H1 (cell line): ENCODE measurements at regions not wholly inside any gene's neighbourhood (a gene's known extent, or its start where the extent isn't known, plus 50 kb on each side); places are given as distances from the start of the nearest gene placed in this dataset.
A peak's percentile ranks its signal among the peaks of the same experiment; 100 is the strongest.

Experiments used
- CTCF ChIA-PET: fragments of 300-600 bp; sonication (Branson Sonifier 250); formaldehyde crosslinking; loops from one replicate; lab custom pipeline; 2021; ENCODE audit not compliant: partially characterized antibody; lab: Charles Lee
- POLR2A ChIA-PET: fragments of 300-600 bp; sonication (Branson Sonifier 250); formaldehyde crosslinking; loops from one replicate; lab custom pipeline; 2021; ENCODE audit warnings: inconsistent platforms; ENCODE audit not compliant: partially characterized antibody; lab: Charles Lee
- DNase-seq, 2 experiments: peaks; one replicate each; pipeline versions ENCODE4 v3.0.0 to v3.0.0-alpha.2; 2010 to 2022; ENCODE audit warnings: low spot score in 2 of 2, low read depth in 1 of 2, mixed read lengths in 1 of 2
- FAIRE-seq: peaks from 2 replicates; lab custom pipeline; 2011; peaks lifted over from hg19 to GRCh38; lab: Jason Lieb, UNC
- H2AFZ ChIP-seq: 2 replicates; pipeline ENCODE4 v1.8.1; 2012; ENCODE audit warnings: low read length, inconsistent platforms
- H2AK5ac ChIP-seq: 2 replicates; pipeline ENCODE4 v1.6.1; 2013; ENCODE audit warnings: low read depth, low read length
- H2BK120ac ChIP-seq: replicated peaks from 2 replicates; pipeline ENCODE3; 2013; ENCODE audit warnings: low read depth, low read length, inconsistent platforms
- H2BK12ac ChIP-seq: 2 replicates; pipeline ENCODE4 v1.6.1; 2013; ENCODE audit warnings: low read depth, low read length
- H2BK15ac ChIP-seq: 2 replicates; pipeline ENCODE4 v1.6.1; 2013; ENCODE audit warnings: low read length
- H2BK20ac ChIP-seq: 2 replicates; pipeline ENCODE4 v1.6.1; 2013; ENCODE audit warnings: low read length
- H2BK5ac ChIP-seq: 2 replicates; pipeline ENCODE4 v1.6.1; 2013; ENCODE audit warnings: low read depth, low read length
- H3K14ac ChIP-seq: 2 replicates; pipeline ENCODE4 v1.6.1; 2013; ENCODE audit warnings: inconsistent platforms; ENCODE audit not compliant: insufficient read length
- H3K18ac ChIP-seq: 2 replicates; pipeline ENCODE4 v1.6.1; 2013; ENCODE audit warnings: low read length; ENCODE audit errors: extremely low read depth
- H3K23ac ChIP-seq: 2 replicates; pipeline ENCODE4 v1.6.1; 2013; ENCODE audit warnings: inconsistent platforms; ENCODE audit not compliant: insufficient read length
- H3K23me2 ChIP-seq: 2 replicates; pipeline ENCODE4 v1.6.1; 2013; ENCODE audit warnings: low read depth, low read length
- H3K27ac ChIP-seq: 2 replicates; pipeline ENCODE4 v1.6.1; 2011; ENCODE audit warnings: low read depth, low read length, inconsistent platforms
- H3K27me3 ChIP-seq, 4 experiments: replicated peaks in 1 of 4; 1 replicate in 1 of 4; 2 replicates in 3 of 4; pipeline versions ENCODE4 v1.6.1 to v1.8.1; 2011 to 2013; ENCODE audit warnings: low read length in 3 of 4, mild to moderate bottlenecking in 3 of 4, inconsistent platforms in 2 of 4, mixed read lengths in 2 of 4, moderate library complexity in 1 of 4; ENCODE audit not compliant: control insufficient read depth in 3 of 4, insufficient read depth in 3 of 4; ENCODE audit errors: extremely low read depth in 1 of 4
- H3K36me3 ChIP-seq, 4 experiments: 2 replicates each; pipeline versions ENCODE4 v1.6.1 to v1.8.1; 2011 to 2013; ENCODE audit warnings: mild to moderate bottlenecking in 4 of 4, low read length in 3 of 4, moderate library complexity in 2 of 4, control low read depth in 1 of 4, inconsistent platforms in 1 of 4; ENCODE audit not compliant: insufficient read depth in 4 of 4, control insufficient read depth in 2 of 4
- H3K4ac ChIP-seq: replicated peaks from 2 replicates; pipeline ENCODE3; 2013; ENCODE audit warnings: low read length, low read depth, mixed read lengths, inconsistent platforms; ENCODE audit not compliant: insufficient read length
- H3K4me1 ChIP-seq, 4 experiments: replicated peaks in 1 of 4; 1 replicate in 1 of 4; 2 replicates in 3 of 4; pipeline versions ENCODE4 v1.6.1 to v1.8.1; 2011 to 2013; ENCODE audit warnings: low read length in 3 of 4, inconsistent platforms in 2 of 4, mixed read lengths in 1 of 4; ENCODE audit not compliant: insufficient read depth in 4 of 4, control insufficient read depth in 3 of 4
- H3K4me2 ChIP-seq, 2 experiments: 2 replicates each; pipeline versions ENCODE4 v1.6.1 to v1.8.1; 2011 to 2013; ENCODE audit warnings: low read depth in 2 of 2, low read length in 2 of 2, control low read depth in 1 of 2, inconsistent platforms in 1 of 2, mild to moderate bottlenecking in 1 of 2; ENCODE audit not compliant: insufficient read depth in 1 of 2
- H3K4me3 ChIP-seq, 4 experiments: fragments of 200-600, 300-600 bp in 1 of 4; sonication (generic), shearing (Covaris generic), sonication (Bioruptor Twin) in 1 of 4; 2 replicates each; pipeline versions ENCODE4 v1.5.1 to v1.8.1; 2011 to 2016; ENCODE audit warnings: low read length in 4 of 4, low read depth in 3 of 4, control low read depth in 2 of 4, inconsistent platforms in 2 of 4, mild to moderate bottlenecking in 2 of 4, mixed read lengths in 1 of 4, moderate library complexity in 1 of 4; ENCODE audit not compliant: insufficient read depth in 2 of 4; ENCODE audit errors: extremely low read depth in 1 of 4
- H3K56ac ChIP-seq: replicated peaks from 2 replicates; pipeline ENCODE3; 2013; ENCODE audit warnings: low read depth, mild to moderate bottlenecking, mixed read lengths, low read length, inconsistent platforms; ENCODE audit not compliant: insufficient read length
- H3K79me1 ChIP-seq: 2 replicates; pipeline ENCODE4 v1.6.1; 2013; ENCODE audit warnings: low read depth, low read length, control low read depth
- H3K79me2 ChIP-seq, 2 experiments: 2 replicates each; pipeline versions ENCODE4 v1.6.1 to v1.8.1; 2012 to 2013; ENCODE audit warnings: low read length in 2 of 2, mild to moderate bottlenecking in 2 of 2, inconsistent platforms in 1 of 2; ENCODE audit not compliant: insufficient read depth in 2 of 2, control insufficient read depth in 1 of 2
- H3K9ac ChIP-seq, 4 experiments: replicated peaks in 1 of 4; 1 replicate in 1 of 4; 2 replicates in 3 of 4; pipeline versions ENCODE4 v1.6.1 to v1.8.1; 2011 to 2013; ENCODE audit warnings: low read depth in 3 of 4, low read length in 3 of 4, control low read depth in 2 of 4, mild to moderate bottlenecking in 2 of 4, moderate library complexity in 2 of 4, inconsistent platforms in 1 of 4; ENCODE audit errors: extremely low read depth in 1 of 4
- H3K9me3 ChIP-seq, 2 experiments: 2 replicates each; pipeline versions ENCODE4 v1.6.1 to v1.8.1; 2012 to 2013; ENCODE audit warnings: mild to moderate bottlenecking in 2 of 2, moderate library complexity in 2 of 2, control low read depth in 1 of 2, inconsistent platforms in 1 of 2, low read depth in 1 of 2, low read length in 1 of 2, mixed read lengths in 1 of 2; ENCODE audit not compliant: insufficient read depth in 2 of 2
- H4K20me1 ChIP-seq, 2 experiments: replicated peaks in 1 of 2; 2 replicates each; pipeline versions ENCODE3 to v1.8.1; 2011 to 2013; ENCODE audit warnings: inconsistent platforms in 2 of 2, low read length in 2 of 2, mild to moderate bottlenecking in 1 of 2; ENCODE audit not compliant: insufficient read depth in 2 of 2, control insufficient read depth in 1 of 2
- H4K5ac ChIP-seq: 2 replicates; pipeline ENCODE4 v1.6.1; 2013; ENCODE audit warnings: low read length, low read depth, mixed read lengths, inconsistent platforms; ENCODE audit not compliant: insufficient read length
- H4K8ac ChIP-seq: 2 replicates; pipeline ENCODE4 v1.8.0; 2013; ENCODE audit warnings: mild to moderate bottlenecking, moderate library complexity, low read length, inconsistent platforms; ENCODE audit not compliant: insufficient read depth; ENCODE audit errors: extremely low read depth
- H4K91ac ChIP-seq: replicated peaks from 2 replicates; pipeline ENCODE3; 2013; ENCODE audit warnings: low read length, mixed read lengths, inconsistent platforms; ENCODE audit not compliant: insufficient read length
- BCL11A ChIP-seq, 2 experiments: IDR thresholded peaks; one replicate each; pipeline ENCODE4 v1.6.1; 2011; ENCODE audit warnings: low read depth in 2 of 2, low read length in 2 of 2, mild to moderate bottlenecking in 2 of 2
- BRCA1 ChIP-seq: IDR thresholded peaks from 2 replicates; pipeline ENCODE4 v1.6.1; 2012; ENCODE audit warnings: low read depth, low read length, improper control_type of control experiment
- CTCF ChIP-seq, 3 experiments: IDR thresholded peaks; 1 replicate in 2 of 3; 2 replicates in 1 of 3; pipeline versions ENCODE4 v1.5.1 to v1.6.1; 2011; ENCODE audit warnings: low read length in 3 of 3, mild to moderate bottlenecking in 3 of 3, inconsistent platforms in 2 of 3, low read depth in 1 of 3, moderate library complexity in 1 of 3; ENCODE audit not compliant: insufficient read depth in 1 of 3; ENCODE audit errors: control extremely low read depth in 1 of 3
- NRF1 ChIP-seq: IDR thresholded peaks from 2 replicates; pipeline ENCODE4 v1.6.1; 2011; ENCODE audit warnings: mild to moderate bottlenecking, low read depth, low read length, improper control_type of control experiment
- RAD21 ChIP-seq, 2 experiments: IDR thresholded peaks in 1 of 2; conservative IDR thresholded peaks in 1 of 2; 2 replicates each; pipeline ENCODE4 v1.6.1; 2011; ENCODE audit warnings: low read depth in 2 of 2, low read length in 2 of 2, improper control_type of control experiment in 1 of 2, inconsistent platforms in 1 of 2, mild to moderate bottlenecking in 1 of 2, moderate library complexity in 1 of 2
- RFX5 ChIP-seq: IDR thresholded peaks from 2 replicates; pipeline ENCODE4 v1.6.1; 2011; ENCODE audit warnings: low read depth, low read length, improper control_type of control experiment, borderline replicate concordance
- WGBS, 2 experiments: shearing (Covaris generic) in 1 of 2; methylation state at CpG; one replicate each; pipeline versions ENCODE4 v1.1.6 to v1.1.7; 2013 to 2015; ENCODE audit warnings: low lambda C conversion rate in 2 of 2, mixed read lengths in 2 of 2, inconsistent platforms in 1 of 2, low coverage in 1 of 2, missing lambda C conversion rate in 1 of 2; ENCODE audit not compliant: insufficient replicate concordance in 2 of 2, insufficient coverage in 1 of 2, insufficient read length in 1 of 2; ENCODE audit errors: extremely low coverage in 1 of 2, missing lambda C conversion rate in 1 of 2; 5-methylcytosine and 5-hydroxymethylcytosine counted together

DNA sequence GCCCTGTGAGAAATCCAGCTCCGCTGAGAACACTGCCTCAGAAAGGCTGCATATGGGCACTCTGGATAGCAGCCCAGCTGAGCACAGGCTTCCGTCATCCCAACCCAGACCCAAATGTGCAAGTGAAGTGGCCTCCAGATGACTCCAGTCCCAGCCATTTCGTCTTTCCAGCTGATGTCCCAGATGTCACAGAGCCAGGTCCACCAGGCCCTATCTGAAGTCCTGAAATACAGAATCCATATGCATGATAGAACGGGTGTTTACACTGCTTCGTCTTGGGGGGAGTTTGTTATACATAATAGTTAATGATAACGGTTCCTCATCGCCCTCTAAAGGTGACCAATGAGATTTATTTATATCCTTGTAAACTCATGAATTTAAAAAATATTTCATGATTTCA lies 72.6 kb upstream of the TRIM2 start:
- Histone ChIP-seq H2BK15ac (no peak overlapping the region), H3K4me2 (no peak overlapping the region), H4K20me1 (no peaks in the 10 kb centered on the region), H3K4me1 (peaks cover 0 to 4% (median 4%) of the 10 kb centered on the region in 4 experiments; a peak in 3 of 7 replicates), H2BK12ac (no peak overlapping the region), H3K36me3 (no peaks in the 10 kb centered on the region), H3K14ac (no peak overlapping the region), H2AFZ (peak overlapping the region; percentile 48; the same call in 1 of the 2 replicates), H2AK5ac (no peak overlapping the region), H3K27me3 (no peaks in the 10 kb centered on the region), H3K23ac (no peak overlapping the region), H2BK5ac (no peak overlapping the region), H2BK120ac (no peak overlapping the region), H3K18ac (no peak overlapping the region), H3K9ac (no peak overlapping the region), H4K5ac (no peak overlapping the region), H2BK20ac (no peak overlapping the region), H3K56ac (no peak overlapping the region), H3K23me2 (peaks cover 9% of the 10 kb centered on the region; the same call in 1 of the 2 replicates), H4K8ac (no peak overlapping the region), H3K27ac (no peak overlapping the region), H3K79me2 (no peaks in the 10 kb centered on the region), H3K4ac (no peak overlapping the region), H3K4me3 (no peak overlapping the region), H4K91ac (no peak overlapping the region), H3K9me3 (no peaks in the 10 kb centered on the region), H3K79me1 (no peaks in the 10 kb centered on the region)
- CTCF ChIA-PET: interaction anchor here (0.6 to 2.8 kb wide), 13 partner anchors 10 to 318 kb away, joined by 3 to 20 read pairs (median 4); no protein-coding TSS in a partner anchor
- 75% methylated on average over 7 of the region's 7 CpGs; no CpG with 5 or more reads in 1 of the 2 experiments for WGBS, 2 experiments
- TF ChIP-seq BCL11A (IDR thresholded peaks at IDR 0.05; ENCODE audit: low read depth in 2 of 2, low read length in 2 of 2) (no peak), RAD21 (IDR thresholded peaks at IDR 0.05 in 1 of 2, conservative IDR thresholded peaks at IDR 0.05 in 1 of 2; ENCODE audit: low read depth in 2 of 2, low read length in 2 of 2) (peak; percentile 17 to 28; a peak in 3 of 4 replicates), BRCA1 (no peak), CTCF (IDR thresholded peaks at IDR 0.05; ENCODE audit: control extremely low read depth in 1 of 3, insufficient read depth in 1 of 3, low read depth in 1 of 3, low read length in 3 of 3) (peak in 1 of 3 experiments; percentile 26; a peak in 2 of 4 replicates), RFX5 (no peak), NRF1 (no peak)
- FAIRE-seq: no peak
- DNase-seq: no peak
- POLR2A ChIA-PET: no interaction called here
